Vagina (tissue), 2 donors: ENCODE measurements at regions not wholly inside any gene's neighbourhood (a gene's known extent, or its start where the extent isn't known, plus 50 kb on each side); places are given as distances from the start of the nearest gene placed in this dataset.

ENCODE experiments used
- DNase-seq, 2 donors: peaks; one replicate each; pipeline ENCODE4 v3.0.0-alpha.2; 2017; ENCODE audit errors: extremely low spot score in 2 of 2
- H3K27ac ChIP-seq: fragments of 200-600 bp; sonication (generic); one replicate; pipeline ENCODE4 v1.5.1; 2019
- H3K27me3 ChIP-seq: fragments of 200-600 bp; sonication (generic); one replicate; pipeline ENCODE4 v1.5.1; 2019
- H3K36me3 ChIP-seq, 2 donors: fragments of 200-600 bp; sonication (generic); one replicate each; pipeline ENCODE4 v1.5.1; 2017 to 2019
- H3K4me1 ChIP-seq: fragments of 200-600 bp; sonication (generic); one replicate; pipeline ENCODE4 v1.5.1; 2019
- H3K4me3 ChIP-seq, 2 donors: fragments of 200-600 bp; sonication (generic); 1 replicate in 1 of 2; 2 replicates in 1 of 2; pipeline ENCODE4 v1.5.1; 2016 to 2019
- H3K9me3 ChIP-seq: fragments of 200-600 bp; sonication (generic); one replicate; pipeline ENCODE4 v1.5.1; 2019
- POLR2A ChIP-seq, 2 donors: fragments of 450-650 bp; IDR thresholded peaks; one replicate each; pipeline ENCODE4 v1.6.1; 2017; ENCODE audit warnings: antibody characterized with exemption in 2 of 2, mild to moderate bottlenecking in 2 of 2, moderate library complexity in 2 of 2
- POLR2AphosphoS5 ChIP-seq, 2 donors: sonication (generic); formaldehyde crosslinking; IDR thresholded peaks; one replicate each; pipeline ENCODE4 v1.9.0; 2017; ENCODE audit warnings: antibody characterized with exemption in 2 of 2, mild to moderate bottlenecking in 2 of 2, low read depth in 1 of 2; ENCODE audit not compliant: insufficient read depth in 1 of 2
- intact Hi-C: fragments of 100-400 bp; cut with DNase I; formaldehyde crosslinking; loops from one replicate; pipeline ENCODE4 v1.15.1; 2023
- TF ChIP-seq, protein P1 (sequence below), 3 experiments: fragments of 450-650 bp in 2 of 3; fragments of 200-600 bp in 1 of 3; sonication (generic) in 1 of 3; IDR thresholded peaks; one replicate each; pipeline ENCODE4 v1.5.1; 2017 to 2019; ENCODE audit warnings: antibody characterized with exemption in 3 of 3, mild to moderate bottlenecking in 2 of 3, moderate library complexity in 2 of 3

DNA sequence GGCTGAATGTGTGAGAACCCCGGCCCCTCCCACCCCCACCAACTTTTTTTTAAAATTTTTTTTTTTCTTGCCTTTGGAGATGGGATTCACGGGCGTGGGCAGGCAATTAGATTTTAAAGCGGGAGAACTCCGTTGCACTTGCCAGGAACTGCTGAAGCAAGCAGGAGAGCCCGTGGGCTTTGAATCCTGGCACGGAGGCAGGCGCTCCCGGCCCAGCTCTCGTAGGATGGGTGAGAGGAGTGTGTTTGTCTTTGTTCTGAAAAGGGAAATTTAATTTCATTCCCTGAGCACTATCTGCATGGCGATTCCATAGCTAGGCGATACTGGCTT lies 54.3 kb upstream of the BOD1 start:
- Histone ChIP-seq H3K27ac (peak overlapping the region; percentile 47), H3K4me3 (peak overlapping the region; percentile 19 to 26), H3K9me3 (peaks cover 3% of the 10 kb centered on the region), H3K36me3 (no peaks in the 10 kb centered on the region), H3K4me1 (peaks cover 15% of the 10 kb centered on the region), H3K27me3 (no peaks in the 10 kb centered on the region)
- DNase-seq = no peak
- intact Hi-C loops = no loop called here
- TF ChIP-seq POLR2AphosphoS5 (IDR thresholded peaks at IDR 0.05; ENCODE audit: insufficient read depth in 1 of 2, low read depth in 1 of 2) = no peak
- TF ChIP-seq, protein P1, sequence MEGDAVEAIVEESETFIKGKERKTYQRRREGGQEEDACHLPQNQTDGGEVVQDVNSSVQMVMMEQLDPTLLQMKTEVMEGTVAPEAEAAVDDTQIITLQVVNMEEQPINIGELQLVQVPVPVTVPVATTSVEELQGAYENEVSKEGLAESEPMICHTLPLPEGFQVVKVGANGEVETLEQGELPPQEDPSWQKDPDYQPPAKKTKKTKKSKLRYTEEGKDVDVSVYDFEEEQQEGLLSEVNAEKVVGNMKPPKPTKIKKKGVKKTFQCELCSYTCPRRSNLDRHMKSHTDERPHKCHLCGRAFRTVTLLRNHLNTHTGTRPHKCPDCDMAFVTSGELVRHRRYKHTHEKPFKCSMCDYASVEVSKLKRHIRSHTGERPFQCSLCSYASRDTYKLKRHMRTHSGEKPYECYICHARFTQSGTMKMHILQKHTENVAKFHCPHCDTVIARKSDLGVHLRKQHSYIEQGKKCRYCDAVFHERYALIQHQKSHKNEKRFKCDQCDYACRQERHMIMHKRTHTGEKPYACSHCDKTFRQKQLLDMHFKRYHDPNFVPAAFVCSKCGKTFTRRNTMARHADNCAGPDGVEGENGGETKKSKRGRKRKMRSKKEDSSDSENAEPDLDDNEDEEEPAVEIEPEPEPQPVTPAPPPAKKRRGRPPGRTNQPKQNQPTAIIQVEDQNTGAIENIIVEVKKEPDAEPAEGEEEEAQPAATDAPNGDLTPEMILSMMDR (IDR thresholded peaks at IDR 0.05) = no peak
- TF ChIP-seq POLR2A (IDR thresholded peaks at IDR 0.05) = no peak

DNA sequence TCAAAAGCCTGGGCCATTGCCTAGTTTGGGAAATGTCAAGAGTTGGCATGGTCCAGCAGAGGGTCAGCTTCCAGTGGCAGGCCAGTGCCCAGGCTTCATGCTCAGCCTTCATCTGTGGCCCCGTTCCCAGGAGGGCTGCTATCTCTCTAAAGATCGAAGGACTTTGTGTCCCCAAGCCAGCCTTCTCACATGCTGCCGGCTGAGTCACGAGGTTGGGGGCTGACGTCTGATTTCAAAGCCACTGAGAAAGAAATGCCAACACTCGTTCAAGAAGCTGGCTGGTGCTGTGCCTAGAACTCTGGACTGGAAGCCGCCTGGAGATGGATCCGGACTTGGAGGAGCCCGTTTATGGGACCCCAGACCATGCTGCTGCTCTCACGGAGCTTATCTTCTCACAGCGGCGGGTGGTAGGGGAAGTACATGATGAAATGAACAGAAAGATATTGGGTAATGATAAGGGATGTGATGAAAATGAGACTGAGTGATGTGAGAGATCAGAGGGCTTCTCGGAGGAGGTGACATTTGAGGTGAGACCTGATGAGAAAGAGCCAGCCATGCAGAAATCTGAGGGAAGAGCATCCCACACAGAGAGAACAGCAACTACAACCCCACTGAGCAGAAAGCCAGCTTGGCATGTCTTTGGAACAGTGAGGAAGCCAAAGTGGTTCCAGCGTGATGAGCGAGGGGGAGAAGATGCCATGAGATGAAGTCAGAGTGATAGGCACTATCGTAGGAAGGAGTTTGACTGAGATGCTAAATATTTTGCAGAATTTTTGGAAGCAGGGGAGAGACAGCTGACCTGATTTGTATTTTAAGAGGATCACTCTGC lies 54.9 kb upstream of the BOD1 start:
- H3K27ac ChIP-seq = peak overlapping the region; percentile 47
- TF ChIP-seq POLR2A (IDR thresholded peaks at IDR 0.05) (no peak), POLR2AphosphoS5 (IDR thresholded peaks at IDR 0.05; ENCODE audit: insufficient read depth in 1 of 2, low read depth in 1 of 2) (peak in 1 of 2 donors; percentile 44)
- TF ChIP-seq, protein P1 (IDR thresholded peaks at IDR 0.05) = no peak

DNA sequence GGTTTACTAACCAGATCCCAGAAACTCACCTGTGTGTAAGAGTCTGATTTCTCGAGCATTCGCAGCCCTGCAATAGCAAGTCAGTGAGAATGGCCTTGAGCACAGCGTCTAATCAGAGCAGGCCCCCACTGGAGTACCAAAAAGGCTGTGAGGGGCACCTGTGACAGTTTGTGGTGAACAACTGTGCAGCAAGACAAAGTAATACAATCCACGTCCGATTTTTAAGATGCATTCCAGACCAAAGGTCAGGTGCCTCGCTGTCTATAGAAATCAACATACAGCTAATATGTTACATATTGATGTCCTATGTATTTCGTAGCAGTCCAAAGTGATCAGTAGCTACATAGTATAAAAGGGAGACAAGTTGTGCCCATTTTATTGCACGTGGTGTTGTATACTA lies 55.7 kb upstream of the BOD1 start:
- TF ChIP-seq POLR2AphosphoS5 (IDR thresholded peaks at IDR 0.05; ENCODE audit: insufficient read depth in 1 of 2, low read depth in 1 of 2) = no peak
- no peak for TF ChIP-seq POLR2A (IDR thresholded peaks at IDR 0.05)
- TF ChIP-seq, protein P1 (IDR thresholded peaks at IDR 0.05) = no peak
- Histone ChIP-seq H3K4me1 (peaks cover 15% of the 10 kb centered on the region), H3K27me3 (no peaks in the 10 kb centered on the region), H3K36me3 (no peaks in the 10 kb centered on the region), H3K4me3 (no peak overlapping the region), H3K27ac (no peak overlapping the region), H3K9me3 (peaks cover 3% of the 10 kb centered on the region)
- intact Hi-C loops = no loop called here
- no peak for DNase-seq

More for the DNA sequence above, 54.9 kb upstream of the BOD1 start:
- H3K9me3 ChIP-seq = peaks cover 3% of the 10 kb centered on the region
- H3K4me3 ChIP-seq = peak overlapping the region; percentile 19 to 26
- DNase-seq = no peak
- H3K36me3 ChIP-seq = no peaks in the 10 kb centered on the region
- intact Hi-C loops = no loop called here
- no peaks in the 10 kb centered on the region for H3K27me3 ChIP-seq
- peaks cover 15% of the 10 kb centered on the region for H3K4me1 ChIP-seq

DNA sequence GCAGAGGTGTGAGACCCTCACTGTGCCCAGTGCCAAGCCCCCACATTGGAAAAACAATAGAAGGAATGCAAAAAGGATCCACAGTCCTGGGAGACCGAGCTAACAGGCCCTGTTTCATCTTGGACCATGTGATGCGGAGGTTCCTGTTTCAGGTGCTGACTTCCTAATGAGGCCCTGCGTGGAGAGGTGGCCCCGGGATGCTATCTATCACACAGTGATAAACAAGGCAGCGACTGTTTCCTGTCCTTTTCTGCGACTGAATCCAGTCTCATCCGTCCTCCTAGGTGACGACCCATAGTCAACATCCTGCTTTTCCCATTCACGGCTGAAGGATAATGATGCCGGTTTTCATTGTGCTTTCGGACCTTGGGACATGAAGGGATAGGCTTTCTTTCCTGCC lies 56.4 kb upstream of the BOD1 start:
- Histone ChIP-seq H3K36me3 (no peaks in the 10 kb centered on the region), H3K27ac (no peak overlapping the region), H3K27me3 (no peaks in the 10 kb centered on the region), H3K4me3 (no peak overlapping the region), H3K4me1 (peaks cover 15% of the 10 kb centered on the region), H3K9me3 (peaks cover 3% of the 10 kb centered on the region)
- intact Hi-C loops = no loop called here
- TF ChIP-seq POLR2A (IDR thresholded peaks at IDR 0.05) (no peak), POLR2AphosphoS5 (IDR thresholded peaks at IDR 0.05; ENCODE audit: insufficient read depth in 1 of 2, low read depth in 1 of 2) (no peak)
- TF ChIP-seq, protein P1 (IDR thresholded peaks at IDR 0.05) = no peak
- no peak for DNase-seq
